Natural killer cell (primary cell): ENCODE measurements at regions not wholly inside any gene's neighbourhood (a gene's known extent, or its start where the extent isn't known, plus 50 kb on each side); places are given as distances from the start of the nearest gene placed in this dataset.

Experiments used
- ATAC-seq, 3 donors: fragments of 150-1000 bp in 2 of 3; fragments of 200-7000 bp in 1 of 3; cut with Tn5 transposase; 1 replicate in 1 of 3; 2 replicates in 2 of 3; pipeline ENCODE4 v1.10.0; 2021; ENCODE audit warnings: mild to moderate bottlenecking in 2 of 3, moderate library complexity in 2 of 3
- DNase-seq, 2 donors: peaks; one replicate each; pipeline versions ENCODE4 v3.0.0 to v3.0.0-alpha.2; 2013 to 2021; ENCODE audit warnings: mixed read lengths in 1 of 2
- H3K27ac ChIP-seq: one replicate; pipeline ENCODE4 v1.5.1; 2013; ENCODE audit warnings: mild to moderate bottlenecking, low read length
- H3K27me3 ChIP-seq: one replicate; pipeline ENCODE4 v1.6.1; 2013; ENCODE audit warnings: low read length; ENCODE audit not compliant: control insufficient read depth, insufficient read depth
- H3K36me3 ChIP-seq: one replicate; pipeline ENCODE4 v1.6.1; 2013; ENCODE audit warnings: low read length; ENCODE audit not compliant: control insufficient read depth, insufficient read depth
- H3K4me1 ChIP-seq: one replicate; pipeline ENCODE4 v1.6.1; 2013; ENCODE audit warnings: low read length; ENCODE audit not compliant: control insufficient read depth, insufficient read depth
- H3K4me3 ChIP-seq: one replicate; pipeline ENCODE4 v1.5.1; 2013; ENCODE audit warnings: low read length
- H3K9me3 ChIP-seq: one replicate; pipeline ENCODE4 v1.6.1; 2013; ENCODE audit warnings: low read length; ENCODE audit not compliant: control insufficient read depth, insufficient read depth
- H3K27ac Mint-ChIP-seq, 2 donors: one replicate each; pipeline ENCODE4 v1.8.0; 2022; ENCODE audit warnings: mild to moderate bottlenecking in 2 of 2, mixed read lengths in 2 of 2, moderate library complexity in 1 of 2
- H3K27me3 Mint-ChIP-seq, 2 donors: one replicate each; pipeline ENCODE4 v1.8.0; 2022; ENCODE audit warnings: low read depth in 2 of 2, mixed read lengths in 2 of 2
- H3K36me3 Mint-ChIP-seq: one replicate; pipeline ENCODE4 v1.8.0; 2022; ENCODE audit warnings: mixed read lengths
- H3K4me1 Mint-ChIP-seq, 2 donors: one replicate each; pipeline ENCODE4 v1.8.0; 2022; ENCODE audit warnings: mixed read lengths in 2 of 2
- H3K4me3 Mint-ChIP-seq: one replicate; pipeline ENCODE4 v1.8.0; 2022; ENCODE audit warnings: mild to moderate bottlenecking, moderate library complexity, mixed read lengths
- H3K9me3 Mint-ChIP-seq, 2 donors: one replicate each; pipeline ENCODE4 v1.8.0; 2022; ENCODE audit warnings: mixed read lengths in 2 of 2
- CTCF ChIP-seq: fragments of 200-600 bp; IDR thresholded peaks from one replicate; pipeline ENCODE4 v1.8.0; 2022; ENCODE audit warnings: antibody characterized with exemption
- WGBS: methylation state at CpG from one replicate; pipeline ENCODE4 v1.1.7; 2013; ENCODE audit warnings: missing lambda C conversion rate; ENCODE audit not compliant: insufficient coverage; 5-methylcytosine and 5-hydroxymethylcytosine counted together
- intact Hi-C: fragments of 100-400 bp; cut with micrococcal nuclease; formaldehyde crosslinking; loops from one replicate; pipeline ENCODE4 v1.14.2; 2022

GRCh38 chr3:170703121-170703588, 117.3 kb upstream of the SLC7A14 start:
- Mint-ChIP-seq H3K4me1 (no peaks in the 10 kb centered on the region), H3K4me3 (no peak overlapping the region), H3K36me3 (no peaks in the 10 kb centered on the region), H3K27ac (no peak overlapping the region), H3K9me3 (no peaks in the 10 kb centered on the region), H3K27me3 (peaks cover 9% of the 10 kb centered on the region in 2 donors)
- no peak overlapping the region for H3K27ac ChIP-seq
- no peaks in the 10 kb centered on the region for H3K27me3 ChIP-seq
- no peaks in the 10 kb centered on the region for H3K4me1 ChIP-seq
- no peak for TF ChIP-seq CTCF
- H3K4me3 ChIP-seq = no peak overlapping the region
- no peaks in the 10 kb centered on the region for H3K9me3 ChIP-seq
- no peak for DNase-seq
- intact Hi-C loops = no loop called here
- 100% methylated on average over 1 of the region's 1 CpG for WGBS
- no peak for ATAC-seq
- no peaks in the 10 kb centered on the region for H3K36me3 ChIP-seq

- Mint-ChIP-seq H3K27me3 (peaks cover 0 to 5% of the 10 kb centered on the region in 2 donors), H3K27ac (no peak overlapping the region), H3K4me3 (no peak overlapping the region), H3K9me3 (no peaks in the 10 kb centered on the region), H3K4me1 (no peaks in the 10 kb centered on the region), H3K36me3 (no peaks in the 10 kb centered on the region)
- DNase-seq = no peak
- no peak for TF ChIP-seq CTCF
- Histone ChIP-seq H3K27ac (no peak overlapping the region), H3K27me3 (no peaks in the 10 kb centered on the region), H3K4me1 (no peaks in the 10 kb centered on the region), H3K4me3 (no peak overlapping the region), H3K36me3 (no peaks in the 10 kb centered on the region), H3K9me3 (no peaks in the 10 kb centered on the region)
- intact Hi-C loops = no loop called here
- 75% methylated on average over 2 of the region's 4 CpGs for WGBS
- ATAC-seq = no peak
These were observed 116.1 kb upstream of the SLC7A14 start for GRCh38 chr3:170701696-170702678.

GRCh38 chr3:170700054-170700404, 114.2 kb upstream of the SLC7A14 start:
- Histone ChIP-seq H3K27me3 (no peaks in the 10 kb centered on the region), H3K4me3 (no peak overlapping the region), H3K36me3 (no peaks in the 10 kb centered on the region), H3K4me1 (no peaks in the 10 kb centered on the region), H3K9me3 (no peaks in the 10 kb centered on the region), H3K27ac (no peak overlapping the region)
- no peak for ATAC-seq
- Mint-ChIP-seq H3K9me3 (no peaks in the 10 kb centered on the region), H3K4me1 (no peaks in the 10 kb centered on the region), H3K4me3 (no peak overlapping the region), H3K36me3 (no peaks in the 10 kb centered on the region), H3K27me3 (peaks cover 0 to 5% of the 10 kb centered on the region in 2 donors), H3K27ac (no peak overlapping the region)
- WGBS = no CpG with 5 or more reads among the region's 1 CpG
- intact Hi-C loops = no loop called here
- DNase-seq = no peak
- TF ChIP-seq CTCF = no peak
